IMR-90 (cell line): ENCODE measurements at regions not wholly inside any gene's neighbourhood (a gene's known extent, or its start where the extent isn't known, plus 50 kb on each side); places are given as distances from the start of the nearest gene placed in this dataset.

Source experiments
- ATAC-seq: fragments of 200-7000 bp; cut with Tn5 transposase; 2 replicates; pipeline ENCODE4 v1.9.1; 2020; ENCODE audit warnings: low read depth, mild to moderate bottlenecking, moderate library complexity
- BruUV-seq: library from RNA; stranded (reverse); fragments of 400-500 nt; replicated peaks from 2 replicates; lab custom pipeline; 2021; lab: Mats Ljungman, UMichigan
- CTCF ChIA-PET: fragments of 300-600 bp; formaldehyde crosslinking; extraction: SDS; loops from one replicate; lab custom pipeline; 2021; ENCODE audit warnings: antibody characterized with exemption; lab: Yijun Ruan, JAX
- POLR2A ChIA-PET: fragments of 300-600 bp; sonication (Branson Sonifier 250); formaldehyde crosslinking; loops from one replicate; lab custom pipeline; 2022; ENCODE audit warnings: antibody characterized with exemption; ENCODE audit not compliant: unreplicated experiment; lab: Charles Lee
- DNase-seq: peaks from one replicate; pipeline ENCODE4 v3.0.0; 2013
- H2AFZ ChIP-seq: replicated peaks from 2 replicates; pipeline ENCODE3; 2013; ENCODE audit warnings: low read length, mild to moderate bottlenecking; ENCODE audit not compliant: poor library complexity
- H2AK5ac ChIP-seq: 2 replicates; pipeline ENCODE4 v1.6.1; 2013; ENCODE audit warnings: low read depth, low read length, inconsistent platforms
- H2AK9ac ChIP-seq: replicated peaks from 2 replicates; pipeline ENCODE3; 2013; ENCODE audit warnings: mild to moderate bottlenecking, low read depth, low read length, moderate library complexity; ENCODE audit not compliant: poor library complexity
- H2BK120ac ChIP-seq: 2 replicates; pipeline ENCODE4 v1.6.1; 2013; ENCODE audit warnings: low read depth, low read length, inconsistent platforms
- H2BK15ac ChIP-seq: 3 replicates; pipeline ENCODE4 v1.6.1; 2013; ENCODE audit warnings: low read depth, low read length, inconsistent platforms
- H2BK20ac ChIP-seq: 2 replicates; pipeline ENCODE4 v1.6.1; 2013; ENCODE audit warnings: low read depth, mild to moderate bottlenecking, inconsistent platforms, low read length, moderate library complexity
- H2BK5ac ChIP-seq: 2 replicates; pipeline ENCODE4 v1.6.1; 2013; ENCODE audit warnings: mild to moderate bottlenecking, low read depth, low read length, inconsistent platforms; ENCODE audit not compliant: poor library complexity, severe bottlenecking
- H3K14ac ChIP-seq: replicated peaks from 2 replicates; pipeline ENCODE4 v1.6.1; 2013; ENCODE audit warnings: low read depth, low read length, inconsistent platforms
- H3K18ac ChIP-seq: 2 replicates; pipeline ENCODE4 v1.6.1; 2013; ENCODE audit warnings: low read depth, low read length, control low read depth
- H3K23ac ChIP-seq: 2 replicates; pipeline ENCODE4 v1.6.1; 2013; ENCODE audit warnings: low read depth, low read length, inconsistent platforms
- H3K27ac ChIP-seq: 2 replicates; pipeline ENCODE4 v1.5.1; 2013; ENCODE audit warnings: mild to moderate bottlenecking, control low read depth, low read length; ENCODE audit not compliant: insufficient read depth
- H3K27me3 ChIP-seq: 2 replicates; pipeline ENCODE4 v1.6.1; 2013; ENCODE audit warnings: low read length; ENCODE audit not compliant: control insufficient read depth, insufficient read depth
- H3K36me3 ChIP-seq: 2 replicates; pipeline ENCODE4 v1.6.1; 2013; ENCODE audit warnings: low read length, mixed read lengths; ENCODE audit not compliant: control insufficient read depth, insufficient read depth
- H3K4ac ChIP-seq: 2 replicates; pipeline ENCODE4 v1.6.1; 2013; ENCODE audit warnings: low read depth, low read length, inconsistent platforms
- H3K4me1 ChIP-seq: 2 replicates; pipeline ENCODE4 v1.6.1; 2013; ENCODE audit warnings: low read length, mixed read lengths; ENCODE audit not compliant: control insufficient read depth, insufficient read depth
- H3K4me2 ChIP-seq: 2 replicates; pipeline ENCODE4 v1.6.1; 2013; ENCODE audit warnings: low read depth, mild to moderate bottlenecking, control low read depth, low read length, moderate library complexity
- H3K4me3 ChIP-seq: 2 replicates; pipeline ENCODE4 v1.5.1; 2013; ENCODE audit warnings: low read depth, mild to moderate bottlenecking, control low read depth, low read length, moderate library complexity; ENCODE audit not compliant: insufficient read depth
- H3K56ac ChIP-seq: 2 replicates; pipeline ENCODE4 v1.6.1; 2013; ENCODE audit warnings: low read length, inconsistent platforms; ENCODE audit not compliant: insufficient read depth; ENCODE audit errors: extremely low read depth
- H3K79me1 ChIP-seq, 2 experiments: 2 replicates each; pipeline ENCODE4 v1.6.1; 2013; ENCODE audit warnings: low read length in 2 of 2, inconsistent platforms in 1 of 2, low read depth in 1 of 2
- H3K9ac ChIP-seq: 2 replicates; pipeline ENCODE4 v1.6.1; 2013; ENCODE audit warnings: low read depth, low read length, control low read depth
- H3K9me1 ChIP-seq: 2 replicates; pipeline ENCODE4 v1.6.1; 2013; ENCODE audit warnings: low read length, inconsistent platforms; ENCODE audit not compliant: insufficient read depth
- H3K9me3 ChIP-seq: 2 replicates; pipeline ENCODE4 v1.6.1; 2013; ENCODE audit warnings: low read length; ENCODE audit not compliant: control insufficient read depth, insufficient read depth
- H4K20me1 ChIP-seq: 2 replicates; pipeline ENCODE4 v1.6.1; 2013; ENCODE audit warnings: low read length, inconsistent platforms; ENCODE audit not compliant: insufficient read depth
- H4K5ac ChIP-seq: 2 replicates; pipeline ENCODE4 v1.6.1; 2013; ENCODE audit warnings: mild to moderate bottlenecking, low read depth, low read length, control low read depth
- H4K8ac ChIP-seq, 2 experiments: 2 replicates each; pipeline ENCODE4 v1.6.1; 2013; ENCODE audit warnings: low read depth in 2 of 2, low read length in 2 of 2, control low read depth in 1 of 2, inconsistent platforms in 1 of 2
- H4K91ac ChIP-seq: 2 replicates; pipeline ENCODE4 v1.6.1; 2013; ENCODE audit warnings: low read depth, low read length, inconsistent platforms; ENCODE audit not compliant: insufficient read depth
- CEBPB ChIP-seq: IDR thresholded peaks from 2 replicates; pipeline ENCODE4 v1.6.1; 2012; ENCODE audit warnings: low read depth, low read length, improper control_type of control experiment
- CHD1 ChIP-seq: IDR thresholded peaks from 2 replicates; pipeline ENCODE4 v1.6.1; 2012; ENCODE audit warnings: low read depth, low read length, improper control_type of control experiment
- FOS ChIP-seq: fragments of 150-350 bp; IDR thresholded peaks from 2 replicates; pipeline ENCODE4 v1.6.1; 2016; ENCODE audit warnings: low read depth, low read length
- MXI1 ChIP-seq: IDR thresholded peaks from 2 replicates; pipeline ENCODE4 v1.6.1; 2012; ENCODE audit warnings: low read depth, mild to moderate bottlenecking, low read length, moderate library complexity, borderline replicate concordance
- NFE2L2 ChIP-seq: fragments of 150-350 bp; IDR thresholded peaks from 2 replicates; pipeline ENCODE4 v1.6.1; 2016; ENCODE audit warnings: low read depth, mild to moderate bottlenecking, low read length
- POLR2A ChIP-seq: IDR thresholded peaks from 2 replicates; pipeline ENCODE4 v1.6.1; 2012; ENCODE audit warnings: mild to moderate bottlenecking, low read depth, low read length
- RCOR1 ChIP-seq: IDR thresholded peaks from 2 replicates; pipeline ENCODE4 v1.6.1; 2012; ENCODE audit warnings: mild to moderate bottlenecking, low read length, improper control_type of control experiment; ENCODE audit not compliant: insufficient replicate concordance
- SMC3 ChIP-seq: fragments of 150-350 bp; IDR thresholded peaks from 2 replicates; pipeline ENCODE4 v1.6.1; 2016; ENCODE audit warnings: low read depth, mild to moderate bottlenecking, antibody characterized with exemption, low read length, moderate library complexity
- dilution Hi-C: fragments of 300-500 bp; cut with HindIII; formaldehyde crosslinking; loops from one replicate; pipeline ENCODE4 v1.14.3; 2018; ENCODE audit warnings: low sequenced_read_pairs; ENCODE audit not compliant: unreplicated experiment
- in situ Hi-C: fragments of 300-500 bp; cut with MboI; formaldehyde crosslinking; loops from 3 replicates; pipeline ENCODE4 v1.14.3; 2019; ENCODE audit warnings: low sequenced_read_pairs, inconsistent platforms, mixed read lengths
- intact Hi-C: fragments of 100-400 bp; cut with micrococcal nuclease; formaldehyde crosslinking; loops from 2 replicates; pipeline ENCODE4 v1.10.0; 2022

DNA sequence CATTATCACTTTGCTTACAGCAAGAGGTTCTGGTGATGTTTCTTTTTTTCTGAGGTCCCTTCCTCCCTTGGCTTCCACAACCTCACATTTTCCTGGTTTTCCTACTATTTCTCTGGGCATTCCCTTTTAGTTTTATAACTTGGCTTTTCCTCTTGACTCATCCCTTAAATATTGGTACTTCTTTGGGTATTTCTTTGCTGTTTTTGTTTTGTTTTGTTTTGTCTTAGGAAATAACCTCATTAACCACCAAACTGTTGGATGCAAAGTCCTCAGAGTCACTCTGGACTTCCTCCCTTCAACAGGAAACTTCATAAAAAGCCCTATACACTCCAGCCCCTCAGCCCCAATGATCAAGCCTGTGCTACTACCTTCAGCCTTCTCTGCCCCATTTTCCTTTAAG lies 211.1 kb downstream of the DUSP10 start:
- no TSS peak for BruUV-seq
- in situ Hi-C loops: no loop called here
- Histone ChIP-seq H3K9me1 (peaks cover 3% of the 10 kb centered on the region; the same call in 1 of the 2 replicates), H4K91ac (no peak overlapping the region), H3K4me2 (no peak overlapping the region), H3K4ac (no peak overlapping the region; the same call in 1 of the 2 replicates), H3K9me3 (no peaks in the 10 kb centered on the region), H2BK120ac (no peak overlapping the region), H3K4me1 (no peaks in the 10 kb centered on the region), H3K27ac (no peak overlapping the region), H3K27me3 (no peaks in the 10 kb centered on the region; the same call in 1 of the 2 replicates), H2BK20ac (no peak overlapping the region), H3K79me1 (no peaks in the 10 kb centered on the region), H2BK5ac (no peak overlapping the region), H2BK15ac (no peak overlapping the region), H2AK5ac (peak overlapping the region; percentile 46; the same call in 1 of the 2 replicates), H2AFZ (peak overlapping the region; percentile 53), H4K20me1 (no peaks in the 10 kb centered on the region), H3K36me3 (no peaks in the 10 kb centered on the region), H4K8ac (no peak overlapping the region), H3K4me3 (no peak overlapping the region), H2AK9ac (no peak overlapping the region), H3K56ac (no peak overlapping the region), H3K18ac (no peak overlapping the region), H3K9ac (no peak overlapping the region), H3K23ac (no peak overlapping the region), H4K5ac (no peak overlapping the region), H3K14ac (0 out of 2 replicates have a peak overlapping the region, but pooled peaks have one; percentile 7)
- intact Hi-C loops: no loop called here
- DNase-seq (no peak), ATAC-seq (no peak)
- ChIA-PET POLR2A (no interaction called here), CTCF (interaction anchor here (0.6 kb wide), 1 partner anchor 27 kb away, joined by 4 read pairs; no protein-coding TSS in a partner anchor)
- dilution Hi-C loops: no loop called here
- TF ChIP-seq CEBPB (no peak), NFE2L2 (no peak), MXI1 (no peak), POLR2A (no peak), RCOR1 (no peak), FOS (no peak), CHD1 (no peak), SMC3 (no peak)
